Breast epithelium (tissue), 3 donors: ENCODE measurements at regions not wholly inside any gene's neighbourhood (a gene's known extent, or its start where the extent isn't known, plus 50 kb on each side); places are given as distances from the start of the nearest gene placed in this dataset.

Experiments used
- POLR2A ChIP-seq: fragments of 450-650 bp; IDR thresholded peaks from one replicate; pipeline ENCODE4 v1.6.1; 2016; ENCODE audit warnings: antibody characterized with exemption, mild to moderate bottlenecking, moderate library complexity
- TF ChIP-seq, protein P1 (sequence below), 3 donors: fragments of 450-650 bp; IDR thresholded peaks; one replicate each; pipeline ENCODE4 v1.5.1; 2016 to 2017; ENCODE audit warnings: antibody characterized with exemption in 3 of 3, mild to moderate bottlenecking in 3 of 3, moderate library complexity in 3 of 3

DNA sequence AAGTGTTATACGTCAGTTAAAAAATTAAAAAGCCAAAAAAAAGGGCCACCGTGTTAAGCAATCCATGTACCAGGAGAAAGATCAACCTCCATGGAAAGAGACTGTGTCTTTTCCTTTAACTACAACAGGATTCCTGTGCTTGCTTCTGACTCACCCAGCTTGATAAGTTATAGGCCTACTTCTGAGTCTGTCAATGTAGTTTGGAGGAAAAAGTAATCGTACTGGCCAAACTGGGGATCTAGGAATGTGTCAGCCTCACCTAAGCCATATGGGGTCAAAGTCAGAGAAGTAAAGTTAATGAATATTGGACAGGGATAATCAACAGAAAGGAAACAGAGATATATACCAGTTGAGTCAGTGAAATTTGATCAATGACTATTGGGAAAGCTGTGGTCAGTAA, 470.8 kb upstream of the SLIT2 start:
- no peak for TF ChIP-seq POLR2A
- TF ChIP-seq, protein P1, sequence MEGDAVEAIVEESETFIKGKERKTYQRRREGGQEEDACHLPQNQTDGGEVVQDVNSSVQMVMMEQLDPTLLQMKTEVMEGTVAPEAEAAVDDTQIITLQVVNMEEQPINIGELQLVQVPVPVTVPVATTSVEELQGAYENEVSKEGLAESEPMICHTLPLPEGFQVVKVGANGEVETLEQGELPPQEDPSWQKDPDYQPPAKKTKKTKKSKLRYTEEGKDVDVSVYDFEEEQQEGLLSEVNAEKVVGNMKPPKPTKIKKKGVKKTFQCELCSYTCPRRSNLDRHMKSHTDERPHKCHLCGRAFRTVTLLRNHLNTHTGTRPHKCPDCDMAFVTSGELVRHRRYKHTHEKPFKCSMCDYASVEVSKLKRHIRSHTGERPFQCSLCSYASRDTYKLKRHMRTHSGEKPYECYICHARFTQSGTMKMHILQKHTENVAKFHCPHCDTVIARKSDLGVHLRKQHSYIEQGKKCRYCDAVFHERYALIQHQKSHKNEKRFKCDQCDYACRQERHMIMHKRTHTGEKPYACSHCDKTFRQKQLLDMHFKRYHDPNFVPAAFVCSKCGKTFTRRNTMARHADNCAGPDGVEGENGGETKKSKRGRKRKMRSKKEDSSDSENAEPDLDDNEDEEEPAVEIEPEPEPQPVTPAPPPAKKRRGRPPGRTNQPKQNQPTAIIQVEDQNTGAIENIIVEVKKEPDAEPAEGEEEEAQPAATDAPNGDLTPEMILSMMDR (IDR thresholded peaks at IDR 0.05), result no peak
